Kidney tubule cell (primary cell): ENCODE measurements at regions not wholly inside any gene's neighbourhood (a gene's known extent, or its start where the extent isn't known, plus 50 kb on each side); places are given as distances from the start of the nearest gene placed in this dataset.
"Not testable (repeated sequence)": the region's sequence is repeated elsewhere in the genome, so short reads cannot be mapped to it uniquely, and the experiment has no call there.

Experiments used
- DNase-seq: peaks from one replicate; pipeline ENCODE4 v3.0.0-alpha.2; 2018; ENCODE audit warnings: low spot score

DNA sequence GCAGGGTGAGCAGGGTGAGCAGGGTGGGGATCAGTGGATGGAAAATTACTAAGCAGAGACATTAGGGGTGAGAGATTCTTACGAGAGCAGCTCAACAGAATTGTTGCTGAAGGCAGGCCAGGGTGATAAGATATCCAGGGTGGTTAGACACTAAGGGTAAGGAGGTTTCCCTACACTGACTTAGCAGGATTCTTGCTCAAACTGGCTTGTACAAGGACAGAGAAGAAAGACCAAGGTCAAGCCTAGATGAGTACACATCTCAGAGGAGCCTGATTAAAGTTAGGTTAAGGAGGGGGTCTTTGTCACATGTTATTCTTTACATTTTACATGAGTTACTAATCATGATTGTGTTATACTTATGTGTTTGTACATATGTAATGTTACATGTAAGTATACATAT, 262.8 kb upstream of the FANCL start:
- no peak for DNase-seq

DNA sequence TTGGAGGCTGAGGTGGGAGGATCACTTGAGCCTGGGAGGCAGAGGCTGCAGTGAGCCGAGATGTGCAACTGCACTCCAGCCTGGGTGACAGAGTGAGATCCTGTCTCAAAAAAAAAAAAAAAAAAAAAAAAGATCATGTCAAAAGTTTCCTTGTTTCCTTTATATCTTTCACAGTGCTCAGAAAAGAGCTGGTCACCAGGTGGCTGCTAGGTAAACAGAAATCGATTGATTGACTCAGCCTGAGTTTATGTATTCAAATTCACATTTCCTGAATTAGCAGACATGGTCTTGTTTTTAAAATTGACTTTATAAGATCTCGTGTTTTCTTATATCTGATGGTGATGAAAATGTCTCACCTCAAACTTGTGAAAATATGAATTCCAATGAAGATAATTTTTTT, 261.8 kb upstream of the FANCL start:
- no peak for DNase-seq

DNA sequence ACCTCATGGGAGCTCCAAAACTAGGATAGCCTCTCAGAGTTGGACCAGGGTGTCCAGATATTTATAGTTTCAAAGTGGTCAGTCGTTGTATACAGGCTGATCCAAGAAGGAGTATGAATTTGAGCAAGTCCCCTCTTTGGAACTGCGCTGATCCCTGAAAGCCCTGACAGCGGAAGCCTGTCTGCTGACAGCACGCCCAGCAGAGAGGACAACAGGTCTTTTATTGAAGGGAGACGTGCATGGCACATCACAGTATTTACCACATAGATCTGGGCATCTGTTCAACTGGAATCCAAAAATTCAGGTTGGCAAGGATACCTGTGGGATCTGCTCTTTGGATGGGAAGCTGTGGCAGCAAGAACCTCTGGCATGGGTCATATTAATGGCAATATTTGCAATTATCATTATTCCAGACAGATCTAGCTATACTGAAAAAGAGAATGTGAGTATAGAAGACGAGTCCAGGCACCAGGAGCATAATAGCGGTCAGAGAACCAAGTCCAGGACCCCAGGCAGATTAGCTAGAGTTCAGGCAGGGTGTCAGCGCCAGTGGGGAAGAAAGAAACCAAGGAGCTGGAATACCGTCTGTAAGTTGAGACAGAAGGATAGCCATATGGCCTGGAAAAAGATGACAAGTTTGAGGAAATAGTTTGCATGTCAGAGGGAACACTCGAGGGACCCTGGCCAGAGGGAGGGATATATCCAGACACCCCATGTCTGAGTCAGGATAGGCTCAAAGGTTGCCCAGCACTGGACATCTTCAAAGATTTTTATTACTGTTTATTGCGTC, 260.4 kb upstream of the FANCL start:
- no peak for DNase-seq

DNA sequence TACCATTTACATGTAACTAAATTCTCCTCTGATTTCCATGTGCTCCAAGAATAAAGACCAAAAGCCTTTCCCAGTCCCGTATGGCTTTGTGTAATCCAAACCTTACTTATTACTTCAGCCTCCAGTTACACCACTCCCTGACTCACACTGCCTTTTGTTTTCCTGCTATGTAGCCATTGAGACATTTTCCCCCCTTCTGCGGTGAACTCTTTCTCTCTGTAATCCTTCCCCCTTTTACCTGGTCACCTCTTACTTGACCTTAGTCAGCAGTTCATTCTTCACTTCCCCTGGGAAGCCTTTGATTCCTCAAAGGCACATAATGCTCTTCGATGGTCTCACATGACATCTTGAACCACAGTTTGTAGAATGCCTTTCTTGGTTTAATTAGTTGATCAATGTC, 256.0 kb upstream of the FANCL start:
- peak; percentile 86 for DNase-seq

DNA sequence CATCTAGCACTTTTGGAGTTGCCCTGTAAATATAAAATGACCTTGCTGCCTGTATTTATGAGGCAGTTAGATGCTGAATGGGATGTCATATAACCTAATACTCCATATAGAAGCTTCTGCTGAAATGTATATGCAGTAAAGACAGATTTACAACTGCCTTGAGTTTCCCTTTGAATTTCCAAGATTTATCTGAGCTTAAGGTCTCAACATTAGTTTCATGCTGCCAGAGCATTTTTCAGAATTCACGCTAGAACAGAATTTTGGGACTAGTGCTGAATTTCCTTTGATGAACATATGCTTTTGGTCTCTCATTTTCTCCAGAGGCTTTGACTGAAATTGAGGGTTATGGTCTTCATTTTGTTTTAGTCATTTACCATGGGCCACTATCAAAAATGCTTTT, 254.7 kb upstream of the FANCL start:
- DNase-seq: no peak

DNA sequence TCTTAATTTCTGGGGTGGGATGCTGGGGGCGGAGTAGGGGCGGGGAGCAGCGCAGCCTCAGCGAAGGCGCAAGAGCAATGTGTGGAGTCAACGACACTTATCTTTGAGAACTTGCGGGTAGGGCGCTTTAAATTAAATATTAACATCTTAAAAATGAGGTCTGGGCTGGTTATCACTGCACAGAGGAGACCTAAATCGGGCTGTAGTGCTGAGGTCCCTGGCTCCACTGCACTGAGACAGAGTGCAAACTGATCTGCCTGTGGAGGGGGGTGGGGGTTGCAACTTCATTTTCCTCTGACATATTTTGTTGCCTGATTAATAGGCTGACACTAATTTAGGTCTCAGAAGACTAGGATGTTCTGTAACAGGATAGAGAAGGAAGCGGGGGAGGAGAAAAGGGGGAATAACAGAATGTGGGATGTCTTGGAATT, 253.0 kb upstream of the FANCL start:
- no peak for DNase-seq

DNA sequence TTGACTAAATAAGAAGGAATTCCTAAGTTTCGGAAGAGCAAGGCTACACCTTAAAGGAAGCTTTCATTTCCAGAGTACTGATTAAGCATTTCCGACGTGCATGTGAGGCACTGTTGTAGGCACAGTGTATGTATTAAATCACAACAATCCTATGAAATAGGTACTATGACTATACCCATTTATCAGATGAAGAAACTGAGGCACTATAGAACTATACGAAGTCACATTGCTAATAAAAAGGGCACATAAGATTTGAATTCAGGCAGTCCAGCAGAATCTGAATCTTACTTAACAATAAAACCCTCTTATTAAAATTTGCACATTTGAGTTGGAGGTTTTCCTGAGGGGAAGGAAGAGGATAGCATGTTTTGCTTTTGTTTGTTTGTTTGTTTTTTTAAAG, 243.5 kb upstream of the FANCL start:
- no peak for DNase-seq

DNA sequence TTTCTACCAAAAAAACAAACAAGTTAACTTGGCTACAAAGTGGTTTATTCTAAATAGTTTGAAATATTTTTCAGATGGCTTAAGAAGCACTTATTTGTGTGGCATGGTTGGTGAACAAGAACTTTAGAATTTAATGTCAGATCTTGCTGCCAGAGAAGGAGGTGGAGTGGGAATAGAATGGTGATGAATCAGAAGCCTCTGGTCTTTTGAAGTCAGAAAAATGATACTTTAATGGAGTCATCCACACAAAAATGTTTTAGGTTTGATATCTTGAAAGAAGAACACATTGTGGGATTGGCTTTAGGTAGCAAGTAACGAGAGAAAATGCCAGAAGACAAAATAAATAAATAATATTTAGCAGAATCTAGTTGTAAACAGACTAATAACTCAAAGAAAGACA, 243.1 kb upstream of the FANCL start:
- peak; percentile 71 for DNase-seq

DNA sequence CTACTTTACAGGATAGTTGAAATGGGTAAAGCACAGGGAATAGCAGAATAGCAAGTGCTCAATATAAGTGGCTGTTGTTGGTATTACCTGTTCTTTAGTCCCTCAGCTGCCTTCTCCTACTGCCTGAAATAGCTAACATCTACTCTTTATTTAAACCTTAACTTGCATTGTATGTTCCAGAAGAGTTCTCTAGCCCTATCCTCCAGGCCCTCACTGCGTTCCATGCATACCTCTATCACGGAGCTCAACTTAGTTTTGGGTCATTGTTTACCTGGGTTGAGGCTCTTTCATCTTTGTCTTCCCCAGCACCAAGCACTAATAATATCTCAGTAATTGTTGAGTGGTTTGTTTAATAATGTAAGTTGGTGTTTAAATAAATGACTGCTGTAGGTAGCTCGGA, 242.2 kb upstream of the FANCL start:
- DNase-seq: no peak

DNA sequence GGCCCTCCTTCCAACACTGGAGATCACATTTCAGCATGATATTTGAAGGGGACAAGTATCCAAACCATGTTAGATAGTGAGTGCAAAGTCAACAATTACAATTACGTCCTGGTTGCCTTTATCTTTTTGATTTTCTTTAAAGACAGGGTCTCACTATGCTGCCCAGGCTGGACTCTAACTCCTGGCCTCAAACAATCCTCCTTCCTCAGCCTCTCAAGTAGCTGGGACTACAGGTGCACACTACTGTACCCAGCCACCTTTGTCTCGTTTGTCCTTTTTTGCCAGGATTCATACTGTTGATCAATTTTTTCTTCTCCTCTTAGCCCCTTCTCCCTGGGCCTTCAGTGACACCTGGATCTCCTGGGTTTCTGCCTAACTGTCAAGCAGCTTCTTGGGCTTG, 240.5 kb upstream of the FANCL start:
- DNase-seq: no peak

DNA sequence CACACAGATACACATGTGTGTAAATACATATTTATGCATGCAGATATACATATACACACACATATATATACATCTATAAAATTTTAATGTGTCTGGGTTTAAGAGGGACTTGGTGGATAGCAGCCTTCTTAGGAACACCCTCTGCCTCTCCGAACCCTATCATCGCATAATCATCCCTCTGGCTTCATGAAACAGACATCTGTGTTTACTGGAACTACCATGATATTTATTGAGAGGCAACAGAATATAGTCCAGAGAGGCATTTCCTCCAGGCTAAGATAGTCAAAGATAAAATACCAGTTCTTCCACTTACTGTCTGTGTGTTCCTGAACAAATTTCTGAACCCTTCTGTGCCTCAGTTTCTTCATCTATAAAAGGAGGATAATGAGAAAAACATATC, 239.0 kb upstream of the FANCL start:
- DNase-seq: no peak

DNA sequence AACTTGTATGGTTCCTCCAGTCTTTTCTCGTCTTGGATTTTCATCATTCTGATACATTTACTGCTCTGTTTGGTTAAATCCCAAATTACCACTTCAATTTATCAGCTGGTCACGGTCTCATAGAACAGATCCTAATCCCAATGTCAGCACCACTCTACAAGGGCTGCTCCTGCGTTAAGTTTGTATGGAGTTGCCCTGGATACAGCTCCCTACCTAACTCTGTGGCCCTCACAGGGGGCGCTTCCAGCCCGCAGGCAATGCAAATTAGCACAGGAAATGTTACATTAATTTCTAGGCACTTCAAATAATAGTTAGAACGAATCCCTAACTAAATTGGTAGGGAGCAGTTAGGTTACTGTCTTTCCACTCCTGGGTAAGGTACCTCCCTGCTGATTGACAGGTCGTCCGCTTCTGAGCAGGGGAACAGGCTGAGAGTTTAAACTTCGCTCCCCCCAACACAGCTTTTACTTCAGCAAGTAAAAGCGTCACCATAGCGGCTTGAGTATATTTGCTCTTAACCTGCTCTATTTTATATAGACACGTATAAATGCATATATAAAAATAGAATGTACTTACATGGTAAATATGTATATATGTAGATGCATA, 238.5 kb upstream of the FANCL start:
- no peak for DNase-seq

DNA sequence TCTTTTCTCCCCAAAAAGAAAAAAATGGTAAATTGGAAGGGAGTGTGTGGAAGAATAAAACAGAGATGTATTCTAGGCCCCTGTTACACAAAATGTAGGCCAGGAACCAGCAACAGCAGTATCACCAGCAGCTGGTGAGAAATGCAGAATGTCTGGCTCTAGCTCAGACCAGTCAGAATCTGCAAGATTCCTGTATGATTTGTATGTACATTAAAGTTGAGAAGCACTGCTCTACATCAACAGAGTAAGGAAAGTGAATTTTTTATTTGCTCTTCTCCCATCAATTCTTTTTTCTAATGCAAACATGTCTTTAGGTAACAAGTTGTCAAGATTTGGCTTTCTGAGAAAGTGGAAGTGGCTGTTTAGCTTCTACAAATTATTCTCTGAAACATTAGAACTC, 235.4 kb upstream of the FANCL start:
- no peak for DNase-seq

DNA sequence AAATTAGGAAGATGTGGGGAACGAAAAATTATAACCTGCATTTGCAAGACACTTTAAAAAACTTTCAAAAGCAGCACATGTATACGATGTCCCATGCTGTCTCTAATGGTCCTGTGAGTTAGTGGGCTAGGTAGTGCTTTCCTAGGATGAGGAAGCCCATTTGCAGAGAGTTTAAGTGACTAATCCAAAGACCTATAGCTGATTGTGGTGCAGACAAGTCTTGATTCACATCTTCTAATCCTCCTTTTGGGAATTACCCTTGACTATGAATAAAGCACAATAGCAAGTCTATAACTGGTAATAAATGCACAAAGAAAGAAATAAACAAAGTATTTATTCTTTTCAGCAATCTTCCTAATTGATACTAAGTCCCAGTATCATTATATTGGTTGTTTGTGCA, 234.6 kb upstream of the FANCL start:
- no peak for DNase-seq

DNA sequence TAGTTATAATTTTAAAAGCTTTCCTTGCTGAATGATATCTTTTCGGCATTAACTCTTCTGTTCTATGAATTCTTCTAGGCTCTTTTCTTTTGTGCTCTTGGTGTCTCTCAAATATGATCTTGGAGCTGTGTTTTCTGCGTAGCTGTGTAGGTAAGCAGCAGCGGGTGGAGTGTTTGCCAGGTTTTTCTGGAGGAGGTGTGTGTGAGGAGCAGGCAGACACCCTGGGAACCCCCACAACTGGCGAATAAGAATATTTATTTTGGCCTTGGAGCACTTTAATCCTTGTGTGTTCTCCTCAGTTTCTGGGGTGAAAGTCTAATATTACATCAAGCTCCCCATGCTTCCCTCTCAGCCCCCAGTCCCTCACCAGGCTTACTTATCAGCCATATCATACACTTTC, 232.0 kb upstream of the FANCL start:
- no peak for DNase-seq

DNA sequence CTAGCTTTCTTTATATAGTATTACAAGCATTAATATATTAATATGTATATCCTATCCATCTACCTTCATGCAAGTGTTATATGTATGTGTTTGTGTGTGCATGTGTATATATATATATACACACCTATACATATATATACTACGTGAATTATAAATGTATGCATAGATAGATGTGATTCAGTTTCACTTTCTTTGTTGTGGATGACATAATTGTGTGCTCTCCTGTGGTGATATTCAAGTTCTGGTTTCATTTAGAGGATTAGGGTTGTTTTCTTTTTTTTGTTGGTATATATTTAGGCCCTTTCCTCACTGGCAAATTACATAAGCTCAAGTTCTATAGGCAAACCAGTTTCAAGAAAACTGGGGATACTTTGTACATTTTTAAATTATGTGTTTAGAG, 225.7 kb upstream of the FANCL start:
- no peak for DNase-seq

DNA sequence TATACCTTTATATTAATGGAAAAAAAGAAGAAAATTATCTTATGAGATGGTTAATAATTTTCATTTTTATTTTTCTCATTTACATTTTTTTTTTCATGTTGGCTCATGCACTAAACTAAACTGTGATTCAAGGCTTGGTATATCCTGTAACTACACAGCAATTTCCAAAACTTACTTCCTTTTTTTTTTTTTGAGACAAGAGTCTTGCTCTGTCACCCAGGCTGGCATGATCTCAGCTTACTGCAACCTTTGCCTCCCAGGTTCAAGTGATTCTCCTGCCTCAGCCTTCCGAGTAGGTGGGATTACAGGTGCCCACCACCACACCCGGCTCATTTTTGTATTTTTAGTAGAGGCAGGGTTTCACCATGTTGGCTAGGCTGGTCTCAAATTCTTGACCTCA, 224.9 kb upstream of the FANCL start:
- not testable (repeated sequence) for DNase-seq

DNA sequence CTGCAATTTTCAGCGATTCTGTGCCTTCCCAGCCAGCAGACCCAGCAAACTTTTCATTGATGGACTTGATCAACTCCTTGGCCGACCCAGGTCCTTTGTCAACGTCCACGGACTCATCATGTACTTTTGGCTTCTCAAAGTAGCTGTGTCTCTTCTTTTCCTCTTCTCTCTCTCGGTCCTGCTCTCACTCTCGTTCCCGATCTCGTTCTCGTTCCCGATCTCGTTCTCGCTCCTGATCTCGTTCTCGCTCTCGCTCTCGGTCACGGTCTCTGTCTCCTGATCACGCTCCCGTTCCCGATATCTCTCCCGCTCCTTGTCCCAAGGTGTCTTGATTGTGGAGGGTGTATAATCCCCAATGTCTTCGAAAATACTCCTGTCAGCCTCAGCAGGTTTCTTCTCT, 219.5 kb upstream of the FANCL start:
- no peak for DNase-seq

DNA sequence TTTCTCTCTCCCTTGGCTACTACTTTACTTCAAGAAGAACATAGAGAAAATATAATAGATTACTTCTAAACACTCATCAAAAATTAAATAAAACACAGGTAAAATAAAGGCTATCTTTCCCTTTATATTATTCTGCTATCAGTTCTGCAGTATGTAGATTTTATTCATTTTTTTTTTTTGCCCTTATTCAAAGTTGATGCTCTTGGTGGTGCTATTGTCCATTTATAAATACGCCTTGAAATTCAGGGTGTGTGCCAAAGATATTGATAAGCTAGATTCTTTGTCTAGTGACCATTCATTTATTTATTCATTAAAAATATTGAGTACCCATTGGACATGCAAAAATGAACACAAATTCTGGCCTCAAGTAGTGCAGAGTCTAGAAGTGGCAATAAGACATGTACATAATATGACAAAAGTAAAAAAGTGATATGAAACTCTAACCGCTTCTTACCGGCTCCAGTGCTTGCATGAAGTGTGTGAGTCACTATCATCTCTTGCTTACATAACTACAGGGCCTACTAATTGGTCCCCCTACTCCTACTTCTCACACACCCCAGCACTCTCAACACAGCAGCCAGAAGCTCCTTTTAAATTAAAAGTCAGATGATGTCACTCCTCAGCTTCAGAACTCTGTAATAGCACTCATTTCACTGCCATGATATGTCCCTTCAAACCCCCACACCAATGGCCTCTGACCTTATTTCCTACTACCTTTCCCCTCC, 208.3 kb upstream of the FANCL start:
- peak; percentile 4 for DNase-seq

DNA sequence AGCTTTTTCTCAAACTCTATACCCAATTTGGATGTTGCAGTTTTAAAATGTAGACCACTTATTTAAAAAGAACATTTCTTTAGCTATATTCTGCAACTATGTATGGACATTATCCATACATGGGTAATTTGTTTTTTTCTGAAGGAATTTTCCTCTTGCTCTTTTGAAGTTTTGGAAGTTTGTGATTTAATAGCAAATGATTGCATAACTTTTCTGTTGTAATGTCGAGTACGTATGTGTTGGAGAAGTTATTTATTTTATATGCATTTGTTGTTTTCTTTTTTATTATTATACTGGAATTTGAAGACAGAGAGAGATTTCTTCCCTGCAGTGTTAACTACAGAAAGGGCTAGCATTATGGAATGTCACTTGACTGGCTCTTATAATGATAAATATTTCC, 207.7 kb upstream of the FANCL start:
- no peak for DNase-seq

DNA sequence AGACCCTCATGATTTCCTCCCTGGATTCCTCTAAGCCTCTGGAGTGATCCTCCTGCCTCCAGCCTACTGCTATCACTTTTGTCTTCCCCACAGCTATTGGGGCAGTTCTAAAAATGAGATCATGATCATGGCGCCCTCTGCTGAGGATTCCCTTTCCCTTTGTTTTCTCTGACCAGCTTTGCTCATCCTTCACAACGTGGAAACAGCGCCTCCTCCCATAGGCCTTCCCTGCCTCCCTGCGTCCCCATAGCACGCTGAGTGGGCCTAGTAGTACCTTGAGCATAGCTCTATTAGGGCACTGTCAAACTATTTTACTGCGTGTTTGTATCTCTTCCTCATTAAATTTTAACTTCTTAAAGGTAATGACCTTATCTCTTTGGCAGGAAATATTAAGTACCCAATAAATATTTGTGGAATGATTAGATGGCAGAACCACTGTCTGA, 207.0 kb upstream of the FANCL start:
- DNase-seq: peak; percentile 70

DNA sequence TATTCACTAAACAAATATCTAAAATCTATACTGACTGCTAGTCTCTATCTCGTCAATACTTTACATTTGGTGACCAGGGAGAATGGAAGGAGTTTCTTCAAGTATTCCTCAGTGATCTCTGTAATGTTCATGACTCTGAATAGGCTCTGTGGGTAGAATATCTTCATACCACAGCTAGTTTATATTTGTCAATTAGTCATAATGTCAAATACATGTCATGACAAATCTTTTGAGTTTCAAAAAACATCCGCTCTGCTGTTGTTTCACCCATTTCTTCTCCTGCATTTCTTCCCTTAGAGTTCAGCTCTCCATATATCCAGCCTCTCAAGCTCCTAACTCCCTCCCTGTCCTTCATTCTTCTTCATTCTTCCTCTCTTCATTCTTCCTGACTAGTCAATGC, 206.5 kb upstream of the FANCL start:
- DNase-seq: peak; percentile 28

DNA sequence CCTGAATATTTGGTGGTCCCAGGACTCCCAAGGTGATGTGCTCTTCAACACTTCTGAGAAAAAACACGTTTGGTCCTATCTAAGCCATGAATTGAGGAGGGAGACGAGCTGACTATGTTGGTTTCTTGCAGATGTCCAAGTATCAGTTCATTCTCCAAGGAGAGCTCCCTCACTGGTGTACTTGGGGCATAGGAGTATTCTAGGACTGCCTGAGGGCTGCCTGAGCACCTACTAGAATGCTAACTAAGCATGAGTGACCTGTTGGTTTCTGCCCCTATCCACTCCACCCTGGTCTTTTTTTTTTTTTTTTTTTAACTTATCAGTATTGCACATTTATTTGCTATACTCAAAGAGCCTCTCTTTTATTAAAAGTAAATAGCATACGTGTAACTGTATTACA, 200.5 kb upstream of the FANCL start:
- no peak for DNase-seq
